GM23338 (cell line): ENCODE measurements at regions not wholly inside any gene's neighbourhood (a gene's known extent, or its start where the extent isn't known, plus 50 kb on each side); places are given as distances from the start of the nearest gene placed in this dataset.

Source experiments
- ATAC-seq: fragments of 200-7000 bp; cut with Tn5 transposase; 3 replicates; pipeline ENCODE4 v1.9.1; 2020
- DNase-seq: peaks from one replicate; pipeline ENCODE4 v3.0.0-alpha.2; 2015; ENCODE audit warnings: low spot score
- H2AFZ ChIP-seq: fragments of 200-600 bp; sonication (generic); 2 replicates; pipeline ENCODE4 v1.8.0; 2016; ENCODE audit warnings: antibody characterized with exemption, mild to moderate bottlenecking, moderate library complexity
- H3F3A ChIP-seq: fragments of 200-600 bp; sonication (generic); replicated peaks from 2 replicates; pipeline ENCODE4 v1.8.0; 2017; ENCODE audit warnings: antibody characterized with exemption, mixed run types, low read depth
- H3K27ac ChIP-seq: fragments of 200-600 bp; sonication (generic); 2 replicates; pipeline ENCODE4 v1.6.1; 2016; ENCODE audit warnings: low read depth
- H3K27me3 ChIP-seq: fragments of 200-600 bp; sonication (generic); 2 replicates; pipeline ENCODE4 v1.8.0; 2016; ENCODE audit warnings: mild to moderate bottlenecking, mixed run types, moderate library complexity; ENCODE audit not compliant: insufficient read depth
- H3K36me3 ChIP-seq: fragments of 200-600 bp; sonication (generic); 2 replicates; pipeline ENCODE4 v1.8.0; 2016; ENCODE audit warnings: mild to moderate bottlenecking; ENCODE audit not compliant: insufficient read depth
- H3K4me1 ChIP-seq: fragments of 200-600 bp; sonication (generic); 2 replicates; pipeline ENCODE4 v1.8.0; 2016; ENCODE audit warnings: mild to moderate bottlenecking, moderate library complexity; ENCODE audit not compliant: insufficient read depth
- H3K4me2 ChIP-seq: fragments of 200-600 bp; sonication (generic); 2 replicates; pipeline ENCODE4 v1.7.1; 2017; ENCODE audit warnings: mixed run types
- H3K4me3 ChIP-seq: fragments of 200-600 bp; sonication (generic); 2 replicates; pipeline ENCODE4 v1.6.1; 2016; ENCODE audit warnings: mixed run types
- H3K79me2 ChIP-seq: fragments of 200-600 bp; sonication (generic); replicated peaks from 2 replicates; pipeline ENCODE4 v1.8.0; 2017; ENCODE audit warnings: mild to moderate bottlenecking; ENCODE audit not compliant: insufficient read depth
- H3K9me2 ChIP-seq: fragments of 200-600 bp; sonication (generic); 2 replicates; pipeline ENCODE4 v1.8.0; 2017; ENCODE audit not compliant: insufficient read depth
- H4K20me1 ChIP-seq: fragments of 200-600 bp; sonication (generic); replicated peaks from 2 replicates; pipeline ENCODE4 v1.8.0; 2017; ENCODE audit warnings: mild to moderate bottlenecking; ENCODE audit not compliant: insufficient read depth
- H3K27ac Mint-ChIP-seq: 2 replicates; pipeline ENCODE4 v1.8.0; 2020; ENCODE audit warnings: inconsistent platforms, mild to moderate bottlenecking, moderate library complexity, mixed read lengths
- H3K27me3 Mint-ChIP-seq: 3 replicates; pipeline ENCODE4 v1.8.0; 2022; ENCODE audit warnings: low read depth, mild to moderate bottlenecking, moderate library complexity, mixed read lengths, inconsistent platforms; ENCODE audit not compliant: insufficient read depth, poor library complexity
- H3K36me3 Mint-ChIP-seq: 3 replicates; pipeline ENCODE4 v1.8.0; 2021; ENCODE audit warnings: low read depth, mild to moderate bottlenecking, inconsistent platforms, moderate library complexity, mixed read lengths
- H3K4me1 Mint-ChIP-seq: 3 replicates; pipeline ENCODE4 v1.8.0; 2020; ENCODE audit warnings: mild to moderate bottlenecking, inconsistent platforms, mixed read lengths
- H3K4me3 Mint-ChIP-seq: 3 replicates; pipeline ENCODE4 v1.8.0; 2021; ENCODE audit warnings: moderate library complexity, mild to moderate bottlenecking, inconsistent platforms, mixed read lengths
- H3K9me3 Mint-ChIP-seq: 3 replicates; pipeline ENCODE4 v1.8.0; 2020; ENCODE audit warnings: moderate library complexity, mild to moderate bottlenecking, inconsistent platforms, mixed read lengths
- CREB1 ChIP-seq: fragments of 250-450 bp; sonication (Bioruptor Pico); IDR thresholded peaks from 2 replicates; pipeline ENCODE4 v1.5.0; 2020; ENCODE audit warnings: low read depth, mild to moderate bottlenecking, moderate library complexity
- EZH2 ChIP-seq: fragments of 200-600 bp; sonication (generic); IDR thresholded peaks from one replicate; pipeline ENCODE4 v1.8.0; 2017; ENCODE audit warnings: antibody characterized with exemption, mild to moderate bottlenecking, low read depth; ENCODE audit not compliant: unreplicated experiment
- EZH2phosphoT487 ChIP-seq: fragments of 200-600 bp; sonication (generic); IDR thresholded peaks from one replicate; pipeline ENCODE4 v1.8.1; 2018; ENCODE audit warnings: antibody characterized with exemption; ENCODE audit not compliant: unreplicated experiment
- JUNB ChIP-seq: IDR thresholded peaks from one replicate; pipeline ENCODE4 v1.6.1; 2016; ENCODE audit warnings: antibody characterized with exemption; ENCODE audit not compliant: unreplicated experiment
- NANOG ChIP-seq: IDR thresholded peaks from 2 replicates; pipeline ENCODE4 v1.6.1; 2016; ENCODE audit warnings: antibody characterized with exemption, borderline replicate concordance
- POLR2AphosphoS5 ChIP-seq: IDR thresholded peaks from 2 replicates; pipeline ENCODE4 v1.6.1; 2016; ENCODE audit warnings: antibody characterized with exemption, low read depth
- ZNF114 ChIP-seq: fragments of 250-450 bp; sonication (Bioruptor Pico); IDR thresholded peaks from 2 replicates; pipeline ENCODE4 v1.5.0; 2020; ENCODE audit warnings: mild to moderate bottlenecking, moderate library complexity
- TF ChIP-seq, protein P1 (sequence below): IDR thresholded peaks from 2 replicates; pipeline ENCODE4 v1.6.1; 2016; ENCODE audit warnings: antibody characterized with exemption
- TF ChIP-seq, protein P2 (sequence below): fragments of 250-450 bp; sonication (Bioruptor Pico); IDR thresholded peaks from 2 replicates; pipeline ENCODE4 v1.5.0; 2020; ENCODE audit warnings: mild to moderate bottlenecking, moderate library complexity

DNA sequence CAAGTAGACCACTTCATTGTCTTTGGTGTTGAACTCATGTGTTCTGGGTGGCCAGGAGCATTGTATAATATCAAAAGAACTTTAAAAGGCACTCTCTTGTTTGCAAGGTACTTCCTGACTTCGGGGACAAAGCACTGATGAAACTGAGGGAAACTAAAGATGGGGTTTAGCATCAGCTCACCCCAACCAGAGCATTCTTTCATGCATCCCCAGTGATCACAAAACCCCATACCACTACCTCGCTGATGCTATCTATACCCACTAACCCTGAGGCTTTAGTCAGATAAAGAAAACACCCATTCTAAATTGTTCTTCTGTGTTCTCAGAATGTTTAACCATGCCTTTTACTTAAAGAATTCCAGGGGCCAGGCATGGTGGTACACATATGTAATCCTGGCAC lies 94.5 kb upstream of the DOCK9 start:
- Mint-ChIP-seq H3K27ac (no peak overlapping the region), H3K4me1 (no peaks in the 10 kb centered on the region), H3K36me3 (no peaks in the 10 kb centered on the region), H3K4me3 (no peak overlapping the region), H3K9me3 (no peaks in the 10 kb centered on the region), H3K27me3 (no peaks in the 10 kb centered on the region)
- DNase-seq = no peak
- no peaks in the 10 kb centered on the region; the same call in 1 of the 2 replicates for H3K4me1 ChIP-seq
- no peak overlapping the region for H3K4me2 ChIP-seq
- no peak for TF ChIP-seq EZH2
- TF ChIP-seq NANOG = no peak
- TF ChIP-seq CREB1 = no peak
- TF ChIP-seq, protein P1, sequence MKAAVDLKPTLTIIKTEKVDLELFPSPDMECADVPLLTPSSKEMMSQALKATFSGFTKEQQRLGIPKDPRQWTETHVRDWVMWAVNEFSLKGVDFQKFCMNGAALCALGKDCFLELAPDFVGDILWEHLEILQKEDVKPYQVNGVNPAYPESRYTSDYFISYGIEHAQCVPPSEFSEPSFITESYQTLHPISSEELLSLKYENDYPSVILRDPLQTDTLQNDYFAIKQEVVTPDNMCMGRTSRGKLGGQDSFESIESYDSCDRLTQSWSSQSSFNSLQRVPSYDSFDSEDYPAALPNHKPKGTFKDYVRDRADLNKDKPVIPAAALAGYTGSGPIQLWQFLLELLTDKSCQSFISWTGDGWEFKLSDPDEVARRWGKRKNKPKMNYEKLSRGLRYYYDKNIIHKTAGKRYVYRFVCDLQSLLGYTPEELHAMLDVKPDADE = no peak
- no peaks in the 10 kb centered on the region for H3F3A ChIP-seq
- H3K9me2 ChIP-seq = peaks cover 8% of the 10 kb centered on the region; the same call in 1 of the 2 replicates
- H4K20me1 ChIP-seq = no peaks in the 10 kb centered on the region
- no peak for ATAC-seq
- no peaks in the 10 kb centered on the region for H3K79me2 ChIP-seq
- no peaks in the 10 kb centered on the region for H3K36me3 ChIP-seq
- H3K27ac ChIP-seq = no peak overlapping the region
- no peak overlapping the region for H2AFZ ChIP-seq
- H3K27me3 ChIP-seq = no peaks in the 10 kb centered on the region
- no peak overlapping the region for H3K4me3 ChIP-seq

DNA sequence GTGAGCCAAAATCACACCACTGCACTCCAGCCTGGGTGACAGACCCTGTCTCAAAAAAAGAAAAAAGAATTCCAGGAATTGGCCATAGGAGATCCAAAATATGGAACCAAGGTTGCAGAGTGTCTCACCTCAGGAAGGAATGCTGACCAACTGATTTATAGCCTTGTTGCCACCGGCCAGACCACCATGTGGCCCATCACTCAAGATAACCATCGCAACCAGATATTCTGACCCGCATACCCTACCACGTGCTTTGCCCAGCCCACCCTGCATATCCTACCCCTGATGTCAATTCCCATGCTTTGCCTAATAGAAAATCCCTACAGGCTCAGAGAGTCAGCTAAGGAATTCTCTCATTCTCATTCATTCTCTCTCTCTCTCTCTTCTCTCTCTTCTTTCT lies 95.1 kb upstream of the DOCK9 start:
- H3F3A ChIP-seq = no peaks in the 10 kb centered on the region
- Mint-ChIP-seq H3K4me3 (no peak overlapping the region), H3K9me3 (no peaks in the 10 kb centered on the region), H3K36me3 (no peaks in the 10 kb centered on the region), H3K27me3 (no peaks in the 10 kb centered on the region), H3K4me1 (no peaks in the 10 kb centered on the region), H3K27ac (no peak overlapping the region; the same call in 1 of the 2 replicates)
- no peak overlapping the region for H3K27ac ChIP-seq
- no peaks in the 10 kb centered on the region for H3K79me2 ChIP-seq
- no peak overlapping the region for H3K4me2 ChIP-seq
- H3K4me1 ChIP-seq = no peaks in the 10 kb centered on the region; the same call in 1 of the 2 replicates
- DNase-seq (no peak), ATAC-seq (no peak)
- H3K9me2 ChIP-seq = peaks cover 2% of the 10 kb centered on the region; the same call in 1 of the 2 replicates
- TF ChIP-seq JUNB (no peak), CREB1 (no peak), EZH2phosphoT487 (no peak), NANOG (no peak), ZNF114 (CRISPR knock-in tag) (no peak), POLR2AphosphoS5 (no peak)
- TF ChIP-seq, protein P2, sequence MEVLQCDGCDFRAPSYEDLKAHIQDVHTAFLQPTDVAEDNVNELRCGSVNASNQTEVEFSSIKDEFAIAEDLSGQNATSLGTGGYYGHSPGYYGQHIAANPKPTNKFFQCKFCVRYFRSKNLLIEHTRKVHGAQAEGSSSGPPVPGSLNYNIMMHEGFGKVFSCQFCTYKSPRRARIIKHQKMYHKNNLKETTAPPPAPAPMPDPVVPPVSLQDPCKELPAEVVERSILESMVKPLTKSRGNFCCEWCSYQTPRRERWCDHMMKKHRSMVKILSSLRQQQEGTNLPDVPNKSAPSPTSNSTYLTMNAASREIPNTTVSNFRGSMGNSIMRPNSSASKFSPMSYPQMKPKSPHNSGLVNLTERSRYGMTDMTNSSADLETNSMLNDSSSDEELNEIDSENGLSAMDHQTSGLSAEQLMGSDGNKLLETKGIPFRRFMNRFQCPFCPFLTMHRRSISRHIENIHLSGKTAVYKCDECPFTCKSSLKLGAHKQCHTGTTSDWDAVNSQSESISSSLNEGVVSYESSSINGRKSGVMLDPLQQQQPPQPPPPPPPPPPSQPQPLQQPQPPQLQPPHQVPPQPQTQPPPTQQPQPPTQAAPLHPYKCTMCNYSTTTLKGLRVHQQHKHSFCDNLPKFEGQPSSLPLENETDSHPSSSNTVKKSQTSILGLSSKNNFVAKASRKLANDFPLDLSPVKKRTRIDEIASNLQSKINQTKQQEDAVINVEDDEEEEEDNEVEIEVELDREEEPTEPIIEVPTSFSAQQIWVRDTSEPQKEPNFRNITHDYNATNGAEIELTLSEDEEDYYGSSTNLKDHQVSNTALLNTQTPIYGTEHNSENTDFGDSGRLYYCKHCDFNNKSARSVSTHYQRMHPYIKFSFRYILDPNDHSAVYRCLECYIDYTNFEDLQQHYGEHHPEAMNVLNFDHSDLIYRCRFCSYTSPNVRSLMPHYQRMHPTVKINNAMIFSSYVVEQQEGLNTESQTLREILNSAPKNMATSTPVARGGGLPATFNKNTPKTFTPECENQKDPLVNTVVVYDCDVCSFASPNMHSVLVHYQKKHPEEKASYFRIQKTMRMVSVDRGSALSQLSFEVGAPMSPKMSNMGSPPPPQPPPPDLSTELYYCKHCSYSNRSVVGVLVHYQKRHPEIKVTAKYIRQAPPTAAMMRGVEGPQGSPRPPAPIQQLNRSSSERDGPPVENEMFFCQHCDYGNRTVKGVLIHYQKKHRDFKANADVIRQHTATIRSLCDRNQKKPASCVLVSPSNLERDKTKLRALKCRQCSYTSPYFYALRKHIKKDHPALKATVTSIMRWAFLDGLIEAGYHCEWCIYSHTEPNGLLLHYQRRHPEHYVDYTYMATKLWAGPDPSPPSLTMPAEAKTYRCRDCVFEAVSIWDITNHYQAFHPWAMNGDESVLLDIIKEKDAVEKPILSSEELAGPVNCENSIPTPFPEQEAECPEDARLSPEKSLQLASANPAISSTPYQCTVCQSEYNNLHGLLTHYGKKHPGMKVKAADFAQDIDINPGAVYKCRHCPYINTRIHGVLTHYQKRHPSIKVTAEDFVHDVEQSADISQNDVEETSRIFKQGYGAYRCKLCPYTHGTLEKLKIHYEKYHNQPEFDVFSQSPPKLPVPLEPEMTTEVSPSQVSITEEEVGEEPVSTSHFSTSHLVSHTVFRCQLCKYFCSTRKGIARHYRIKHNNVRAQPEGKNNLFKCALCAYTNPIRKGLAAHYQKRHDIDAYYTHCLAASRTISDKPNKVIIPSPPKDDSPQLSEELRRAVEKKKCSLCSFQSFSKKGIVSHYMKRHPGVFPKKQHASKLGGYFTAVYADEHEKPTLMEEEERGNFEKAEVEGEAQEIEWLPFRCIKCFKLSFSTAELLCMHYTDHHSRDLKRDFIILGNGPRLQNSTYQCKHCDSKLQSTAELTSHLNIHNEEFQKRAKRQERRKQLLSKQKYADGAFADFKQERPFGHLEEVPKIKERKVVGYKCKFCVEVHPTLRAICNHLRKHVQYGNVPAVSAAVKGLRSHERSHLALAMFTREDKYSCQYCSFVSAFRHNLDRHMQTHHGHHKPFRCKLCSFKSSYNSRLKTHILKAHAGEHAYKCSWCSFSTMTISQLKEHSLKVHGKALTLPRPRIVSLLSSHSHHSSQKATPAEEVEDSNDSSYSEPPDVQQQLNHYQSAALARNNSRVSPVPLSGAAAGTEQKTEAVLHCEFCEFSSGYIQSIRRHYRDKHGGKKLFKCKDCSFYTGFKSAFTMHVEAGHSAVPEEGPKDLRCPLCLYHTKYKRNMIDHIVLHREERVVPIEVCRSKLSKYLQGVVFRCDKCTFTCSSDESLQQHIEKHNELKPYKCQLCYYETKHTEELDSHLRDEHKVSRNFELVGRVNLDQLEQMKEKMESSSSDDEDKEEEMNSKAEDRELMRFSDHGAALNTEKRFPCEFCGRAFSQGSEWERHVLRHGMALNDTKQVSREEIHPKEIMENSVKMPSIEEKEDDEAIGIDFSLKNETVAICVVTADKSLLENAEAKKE (CRISPR knock-in tag) = no peak
- no peaks in the 10 kb centered on the region for H3K27me3 ChIP-seq
- H3K4me3 ChIP-seq = no peak overlapping the region
- no peak overlapping the region for H2AFZ ChIP-seq
- no peaks in the 10 kb centered on the region for H3K36me3 ChIP-seq
- no peaks in the 10 kb centered on the region for H4K20me1 ChIP-seq
